Skin of body (tissue), 1 donor: ENCODE measurements at regions not wholly inside any gene's neighbourhood (a gene's known extent, or its start where the extent isn't known, plus 50 kb on each side); places are given as distances from the start of the nearest gene placed in this dataset.

Experiments
- DNase-seq: peaks from one replicate; lab custom pipeline; 2025; lab: John Stamatoyannopoulos, UW

DNA sequence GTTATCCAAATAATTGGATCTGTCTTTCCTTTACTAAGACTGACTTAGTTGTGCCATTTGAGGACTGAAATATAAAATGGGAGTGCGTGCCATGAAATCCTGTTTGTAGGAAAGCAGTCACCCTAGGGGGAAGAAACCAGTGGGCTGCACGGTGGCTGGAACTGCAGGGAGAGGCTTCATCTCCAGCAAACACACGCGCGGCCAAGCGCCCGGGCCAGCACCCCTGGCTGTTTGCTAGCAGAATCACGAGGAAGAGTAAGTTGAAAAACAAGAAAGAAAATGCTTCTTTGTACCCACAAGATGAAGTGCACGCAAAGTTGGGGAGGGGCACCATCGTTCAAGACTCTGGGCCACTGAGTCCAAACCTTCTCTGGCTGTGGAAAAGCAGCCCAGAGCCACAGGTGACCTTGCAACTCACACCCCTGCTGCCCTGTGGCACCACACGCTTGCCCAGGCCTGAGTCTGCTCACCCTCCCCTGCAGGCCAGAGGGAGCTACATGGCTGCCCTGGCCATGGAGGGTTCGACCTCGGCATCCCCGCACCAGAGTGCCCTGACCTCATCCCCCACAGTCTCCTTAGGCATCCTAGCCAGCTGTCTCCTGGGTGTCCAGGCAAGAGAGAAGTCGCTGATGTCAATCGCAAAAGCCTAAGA is 55.2 kb downstream of the IRX2 start:
- DNase-seq, result no peak

DNA sequence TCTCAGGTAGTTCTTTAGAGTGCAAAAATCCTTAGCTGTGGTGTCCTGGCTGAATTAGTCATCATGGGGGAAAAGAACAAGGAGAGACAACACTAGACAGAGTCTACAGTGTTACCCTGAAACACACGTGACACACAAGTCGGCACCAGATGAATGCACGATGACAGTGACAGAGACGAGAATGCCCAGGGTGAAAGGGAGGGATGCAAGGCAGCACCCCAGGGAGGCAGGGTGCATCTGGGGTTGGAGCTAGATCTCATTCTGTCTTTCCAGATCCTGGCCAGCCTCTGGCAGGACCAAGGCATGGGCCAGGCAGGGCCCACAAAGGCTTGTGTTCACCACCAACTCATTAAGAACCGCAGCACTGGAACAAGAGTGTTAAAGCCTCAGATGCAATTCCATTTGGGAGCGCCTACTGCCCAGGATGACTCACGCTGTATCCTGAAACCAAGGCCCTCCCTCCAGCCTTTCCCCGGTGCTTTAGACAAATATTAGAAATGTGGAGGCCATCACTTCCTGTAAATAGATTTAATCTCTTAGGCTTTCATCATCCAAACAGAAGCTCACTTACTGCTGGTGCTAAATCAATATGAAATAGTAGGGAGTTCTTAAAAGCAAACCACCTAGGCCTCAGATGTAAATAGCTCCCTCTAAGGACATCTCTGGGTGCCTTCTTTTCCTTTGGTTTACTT is 56.1 kb downstream of the IRX2 start:
- no peak for DNase-seq

DNA sequence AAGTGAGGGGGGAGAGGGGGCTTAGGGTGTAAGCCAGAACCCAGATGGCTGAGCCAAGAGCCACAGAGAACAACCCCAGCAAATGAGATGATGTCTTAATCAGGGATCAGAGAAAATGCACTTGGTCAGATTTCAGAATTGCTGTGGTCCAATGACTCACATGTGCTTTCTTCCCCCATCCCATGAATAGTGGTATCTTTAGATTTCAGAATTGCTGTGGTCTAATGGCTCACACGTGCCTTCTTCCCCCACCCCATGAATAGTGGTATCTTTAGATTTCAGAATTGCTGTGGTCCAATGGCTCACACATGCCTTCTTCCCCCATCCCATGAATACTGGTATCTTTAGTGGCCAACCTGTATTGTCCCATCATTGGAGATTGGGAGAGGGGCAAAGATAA is 59.9 kb downstream of the IRX2 start:
- no peak for DNase-seq

DNA sequence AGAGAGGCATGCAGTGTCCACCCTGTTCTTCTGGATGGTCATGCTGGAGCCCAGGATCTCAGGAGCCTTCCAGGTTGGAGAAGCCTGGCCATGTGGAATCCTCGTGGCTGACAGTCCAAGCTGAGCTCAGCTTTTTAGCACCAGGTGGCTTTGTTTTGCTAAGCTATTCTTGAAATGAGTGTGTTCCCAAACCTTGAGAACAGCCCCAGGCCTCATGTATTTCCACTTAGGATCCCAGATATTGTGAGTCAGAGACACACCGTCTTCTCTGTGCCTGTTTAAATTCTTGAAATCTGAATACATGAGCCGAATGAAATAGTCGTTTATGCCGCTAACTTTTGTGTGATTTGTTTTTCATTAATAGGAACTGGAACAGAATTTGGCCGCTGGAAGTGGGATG is 61.2 kb downstream of the IRX2 start:
- DNase-seq, result no peak

DNA sequence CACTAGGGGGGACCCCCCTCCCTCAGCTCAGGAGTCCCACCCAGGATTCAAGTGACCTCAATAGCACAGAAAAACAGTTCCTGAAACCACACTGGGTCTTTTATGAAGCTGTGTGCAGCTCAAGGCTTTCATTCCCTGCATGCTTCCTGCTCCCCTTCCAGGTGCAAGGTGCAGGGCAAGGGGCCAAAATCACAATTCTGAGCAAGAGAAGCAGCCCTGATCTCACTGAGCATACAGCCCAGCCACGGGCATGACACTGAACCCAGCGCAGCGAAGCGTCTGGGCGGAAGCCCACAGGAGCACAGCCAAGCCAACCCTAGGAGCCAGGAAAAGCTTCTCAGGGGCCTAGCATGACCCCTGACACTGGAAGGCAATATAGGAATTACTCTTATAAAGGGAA is 62.9 kb downstream of the IRX2 start:
- no peak for DNase-seq

- DNase-seq, result no peak
Measured at GRCh38 chr5:2687746-2688145, 63.7 kb downstream of the IRX2 start.

DNA sequence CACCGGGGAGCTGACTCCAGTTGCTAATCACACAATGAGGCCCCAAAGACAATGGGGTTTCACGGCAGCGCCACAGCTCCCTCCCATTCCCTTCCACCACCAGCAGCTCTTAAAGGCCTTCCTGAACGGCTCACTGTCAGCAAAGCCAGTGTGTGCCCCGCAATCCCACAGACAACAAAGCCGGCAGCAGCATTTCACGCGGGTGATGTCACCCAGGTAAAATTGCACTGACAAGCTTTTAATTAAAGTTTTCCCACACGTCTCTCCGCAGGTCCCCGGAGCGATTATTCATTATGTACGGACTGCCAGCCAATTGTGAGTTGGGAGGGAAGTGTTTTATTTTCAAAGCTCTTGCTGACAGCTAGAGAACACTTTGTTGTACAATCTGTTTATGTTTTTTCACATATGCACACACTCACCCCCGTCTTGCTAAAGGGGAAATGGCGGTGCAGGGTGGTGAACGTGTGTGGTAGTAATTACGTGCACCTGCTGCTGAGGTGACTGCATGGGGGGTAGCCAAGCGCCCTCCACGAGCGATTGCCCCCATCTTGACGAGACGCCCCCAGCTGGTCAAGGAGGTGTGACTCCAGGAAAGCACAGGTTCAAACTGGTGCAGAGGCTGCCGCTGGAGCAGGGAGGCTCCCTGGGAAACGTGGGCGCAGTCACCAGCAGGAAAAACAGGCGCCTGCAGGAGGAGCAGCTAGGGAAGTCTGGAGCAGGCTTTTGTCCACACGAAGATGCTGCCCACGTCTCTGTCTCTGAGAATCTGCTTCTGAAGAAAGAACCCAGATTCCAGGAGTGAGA is 65.0 kb downstream of the IRX2 start:
- no peak for DNase-seq

GRCh38 chr5:2685651-2686272 is 65.7 kb downstream of the IRX2 start:
- DNase-seq, result no peak

DNA sequence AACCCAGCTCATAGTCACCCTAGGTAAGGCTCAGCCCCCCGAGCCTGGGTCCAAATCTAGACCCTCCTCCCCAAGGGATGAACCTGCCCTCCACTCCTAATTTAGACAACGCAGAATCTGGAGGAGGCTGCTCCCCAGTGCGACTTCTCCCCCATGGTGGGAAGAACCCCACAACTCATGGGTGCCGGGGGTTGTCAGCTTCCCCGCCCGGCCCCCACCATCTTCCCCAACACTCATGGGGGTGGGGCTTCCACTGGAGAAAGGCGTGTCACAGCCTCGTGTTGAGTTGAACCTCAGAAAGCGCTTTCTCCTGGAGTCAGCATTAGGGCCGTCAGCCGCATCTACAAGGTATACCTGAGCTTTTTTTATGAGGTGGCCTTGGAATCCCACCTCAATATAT is 66.9 kb downstream of the IRX2 start:
- DNase-seq, result no peak

- no peak for DNase-seq
Measured at GRCh38 chr5:2683720-2684119, 67.8 kb downstream of the IRX2 start.

- DNase-seq, result no peak
Measured at GRCh38 chr5:2681476-2681875, 70.0 kb downstream of the IRX2 start.

GRCh38 chr5:2680979-2681378 is 70.5 kb downstream of the IRX2 start:
- DNase-seq, result no peak

DNA sequence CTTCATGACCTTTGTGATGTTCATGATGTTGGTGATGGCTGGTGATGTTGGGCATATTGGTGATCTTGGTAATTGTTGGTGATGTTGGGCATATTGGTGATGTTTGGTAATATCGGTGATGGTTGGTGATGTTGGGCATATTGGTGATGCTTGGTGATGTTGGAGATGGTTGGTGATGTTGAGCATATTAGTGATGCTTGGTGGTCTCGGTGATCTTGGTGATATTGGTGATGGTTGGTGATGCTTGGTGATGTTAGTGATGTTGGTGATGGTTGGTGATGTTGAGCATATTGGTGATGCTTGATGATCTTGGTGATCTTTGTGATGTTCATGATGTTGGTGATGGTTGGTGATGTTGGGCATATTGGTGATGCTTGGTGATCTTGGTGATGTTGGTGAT is 73.8 kb downstream of the IRX2 start:
- DNase-seq, result no peak

GRCh38 chr5:2675548-2675947 is 75.9 kb downstream of the IRX2 start:
- no peak for DNase-seq

- DNase-seq, result no peak
Measured at GRCh38 chr5:2674456-2674855, 77.0 kb downstream of the IRX2 start.

DNA sequence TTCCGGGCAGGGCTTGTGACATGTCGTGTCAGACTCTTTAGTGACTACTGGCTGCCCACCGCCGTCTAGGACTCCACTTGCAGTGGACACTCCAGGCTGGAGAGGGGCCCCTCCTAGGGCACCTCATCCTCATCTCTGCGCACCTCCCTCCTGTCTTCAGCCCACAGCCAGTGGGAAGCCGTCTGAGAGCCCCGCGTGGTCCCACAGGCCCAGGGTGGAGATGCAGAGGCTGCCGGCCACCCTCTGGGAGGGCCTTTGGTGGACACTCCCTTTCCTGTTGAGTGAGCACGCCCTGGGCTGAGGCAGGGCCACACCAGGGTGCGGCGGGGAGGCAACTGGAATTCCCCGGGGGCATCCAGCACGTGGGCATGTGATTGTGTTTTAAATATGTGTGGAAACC is 80.5 kb downstream of the IRX2 start:
- no peak for DNase-seq

GRCh38 chr5:2669913-2670312 is 81.6 kb downstream of the IRX2 start:
- no peak for DNase-seq

DNA sequence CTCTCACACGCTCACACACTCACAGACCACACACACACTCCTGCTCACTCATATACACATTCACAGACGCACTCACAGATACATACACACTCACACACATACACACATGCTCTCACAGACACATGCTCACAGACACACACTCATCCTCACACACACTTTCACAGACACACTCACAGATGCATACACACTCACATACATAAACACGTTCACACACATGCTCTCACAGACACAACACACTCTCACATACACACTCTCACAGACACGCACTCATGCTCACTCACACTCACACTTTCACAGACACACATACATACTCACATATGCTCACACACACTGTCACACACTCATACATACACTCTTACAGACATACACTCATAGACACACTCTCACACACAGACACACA is 82.2 kb downstream of the IRX2 start:
- no peak for DNase-seq

GRCh38 chr5:2666081-2666480 is 85.4 kb downstream of the IRX2 start:
- DNase-seq, result no peak

- no peak for DNase-seq
Measured at GRCh38 chr5:2663489-2663888, 88.0 kb downstream of the IRX2 start.

- no peak for DNase-seq
Measured at GRCh38 chr5:2660315-2660714, 91.2 kb downstream of the IRX2 start.

DNA sequence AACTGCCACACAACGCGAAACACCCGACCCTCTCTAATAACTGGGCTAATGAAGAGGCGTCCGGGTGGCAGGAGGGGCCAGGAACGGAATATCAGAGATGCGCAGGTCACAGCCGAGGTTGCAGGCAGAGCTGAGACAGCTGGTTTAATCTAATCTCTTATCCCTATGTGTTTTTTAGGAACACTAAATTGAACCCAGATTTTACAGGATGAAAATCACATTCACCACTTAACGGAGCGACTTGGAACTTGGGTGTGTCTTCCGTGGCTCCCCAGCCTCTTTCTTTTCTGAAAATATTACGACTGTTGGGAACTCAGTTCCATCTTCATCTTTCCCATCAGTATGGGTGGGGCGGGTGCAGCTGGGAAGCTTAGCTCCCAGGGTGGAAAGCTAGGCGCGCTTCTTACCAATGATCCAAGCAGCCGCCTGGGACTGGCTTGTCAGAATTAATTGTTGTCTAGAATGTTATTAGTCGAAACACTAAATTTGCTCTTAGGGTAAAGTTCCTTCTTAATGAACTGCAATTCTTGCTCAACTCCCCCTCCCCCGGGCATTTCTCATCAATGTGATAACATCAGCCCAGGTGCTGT is 92.5 kb downstream of the IRX2 start:
- DNase-seq, result peak; percentile 22
